ENCODE measurements at regions not wholly inside any gene's neighbourhood (a gene's known extent, or its start where the extent isn't known, plus 50 kb on each side); places are given as distances from the start of the nearest gene placed in this dataset.
A peak's percentile ranks its signal among the peaks of the same experiment; 100 is the strongest.

GRCh38 chr5:65068410-65068809, 299.7 kb downstream of the CWC27 start:
- no peak for DNase-seq (ENCODE audit: low spot score)
- TF ChIP-seq CTCF (IDR thresholded peaks at IDR 0.05; ENCODE audit: extremely low read depth, missing control alignments), result no peak

GRCh38 chr5:65070026-65070425, 301.3 kb downstream of the CWC27 start:
- DNase-seq (ENCODE audit: low spot score), result peak; percentile 23

GRCh38 chr5:65072850-65073249, 304.1 kb downstream of the CWC27 start:
- no peak for TF ChIP-seq CTCF (IDR thresholded peaks at IDR 0.05; ENCODE audit: extremely low read depth, missing control alignments)
- no peak for DNase-seq (ENCODE audit: low spot score)

More at GRCh38 chr5:65070026-65070425, 301.3 kb downstream of the CWC27 start:
- TF ChIP-seq CTCF (IDR thresholded peaks at IDR 0.05; ENCODE audit: extremely low read depth, missing control alignments), result no peak

- TF ChIP-seq CTCF (IDR thresholded peaks at IDR 0.05; ENCODE audit: extremely low read depth, missing control alignments), result no peak
- no peak for DNase-seq (ENCODE audit: low spot score)
Observed at GRCh38 chr5:65073250-65073661, 304.5 kb downstream of the CWC27 start.

- no peak for TF ChIP-seq CTCF (IDR thresholded peaks at IDR 0.05; ENCODE audit: extremely low read depth, missing control alignments)
- no peak for DNase-seq (ENCODE audit: low spot score)
Observed at GRCh38 chr5:65075623-65076250, 307.0 kb downstream of the CWC27 start.

GRCh38 chr5:65076251-65076869, 307.6 kb downstream of the CWC27 start:
- DNase-seq (ENCODE audit: low spot score), result peak; percentile 58
- peak; percentile 24 for TF ChIP-seq CTCF (IDR thresholded peaks at IDR 0.05; ENCODE audit: extremely low read depth, missing control alignments)

- no peak for TF ChIP-seq CTCF (IDR thresholded peaks at IDR 0.05; ENCODE audit: extremely low read depth, missing control alignments)
- no peak for DNase-seq (ENCODE audit: low spot score)
Observed at GRCh38 chr5:65077653-65078052, 308.9 kb downstream of the CWC27 start.

Data from GM20000 (cell line).